Pancreas (tissue), 10 donors: ENCODE measurements at regions not wholly inside any gene's neighbourhood (a gene's known extent, or its start where the extent isn't known, plus 50 kb on each side); places are given as distances from the start of the nearest gene placed in this dataset.

Experiments used
- ATAC-seq, 4 donors: fragments of 200-7000 bp; cut with Tn5 transposase; one replicate each; pipeline versions ENCODE4 v1.8.0 to v1.9.1; 2020; ENCODE audit warnings: mild to moderate bottlenecking in 4 of 4, moderate library complexity in 4 of 4
- DNase-seq, 6 donors: peaks; one replicate each; pipeline ENCODE4 v3.0.0-alpha.2; 2020
- FAIRE-seq: peaks from 2 replicates; lab custom pipeline; 2012; peaks lifted over from hg19 to GRCh38; lab: Jason Lieb, UNC
- H3K27ac ChIP-seq, 4 donors: fragments of 200-600 bp; sonication (generic); 1 replicate in 3 of 4; 2 replicates in 1 of 4; pipeline versions ENCODE4 v1.5.0 to v1.8.0; 2020
- H3K27me3 ChIP-seq, 4 donors: fragments of 200-600 bp; one replicate each; pipeline ENCODE4 v1.8.0; 2021
- H3K36me3 ChIP-seq, 3 donors: fragments of 200-600 bp; sonication (generic) in 1 of 3; one replicate each; pipeline versions ENCODE4 v1.5.0 to v1.8.0; 2020 to 2021
- H3K4me1 ChIP-seq, 3 donors: fragments of 200-600 bp; one replicate each; pipeline ENCODE4 v1.8.0; 2021
- H3K4me3 ChIP-seq, 4 donors: fragments of 200-600 bp; sonication (generic) in 2 of 4; one replicate each; pipeline versions ENCODE4 v1.5.0 to v1.8.0; 2020 to 2021
- H3K9me3 ChIP-seq, 4 donors: fragments of 200-600 bp; one replicate each; pipeline ENCODE4 v1.8.0; 2021
- CTCF ChIP-seq, 4 donors: fragments of 200-600 bp; sonication (generic) in 3 of 4; IDR thresholded peaks; one replicate each; pipeline versions ENCODE4 v1.5.0 to v1.8.0; 2021; ENCODE audit warnings: antibody characterized with exemption in 4 of 4
- WGBS, 2 donors: extraction: QIAGEN DNeasy Blood & Tissue Kit; methylation state at CpG; one replicate each; pipeline ENCODE4 v1.1.7; 2013; 5-methylcytosine and 5-hydroxymethylcytosine counted together
- intact Hi-C, 3 donors: fragments of 100-400 bp; cut with DNase I; formaldehyde crosslinking; loops; one replicate each; pipeline versions ENCODE4 v1.11.1 to v1.14.2; 2022
- donor health status: healthy with polysubstance abuse.
- donor health status: DM: no; HTN: no; CAD: no; lungs with moderate emphysema.
- donor health status: DM: no; HTN: no; CAD: no.
- donor health status: control.
- donor health status: control.
- donor health status: Bipolar disorder and iron deficiency.
- donor health status: DM: yes; HTN: yes; CAD: no.
- donor health status: DM: no; HTN: no; CAD: no.
- donor health status: DM: no; HTN: no; CAD: no.
- donor health status: DM: yes; HTN: yes; CAD: no.

- no peak overlapping the region for H3K27ac ChIP-seq
- 65 to 68% methylated on average over 1 of the region's 1 CpG for WGBS, 2 donors
These were observed 50.8 kb upstream of the SASH1 start for GRCh38 chr6:148291876-148292275.

More at GRCh38 chr6:148291876-148292275, 50.8 kb upstream of the SASH1 start:
- Histone ChIP-seq H3K9me3 (no peaks in the 10 kb centered on the region), H3K27me3 (no peaks in the 10 kb centered on the region), H3K4me3 (no peak overlapping the region), H3K4me1 (no peaks in the 10 kb centered on the region), H3K36me3 (no peaks in the 10 kb centered on the region)
- TF ChIP-seq CTCF (IDR thresholded peaks at IDR 0.05): no peak
- no peak for ATAC-seq
- intact Hi-C loops: no loop called here
- no peak for DNase-seq
- FAIRE-seq: no peak
